ENCODE measurements at regions not wholly inside any gene's neighbourhood (a gene's known extent, or its start where the extent isn't known, plus 50 kb on each side); places are given as distances from the start of the nearest gene placed in this dataset.

DNA sequence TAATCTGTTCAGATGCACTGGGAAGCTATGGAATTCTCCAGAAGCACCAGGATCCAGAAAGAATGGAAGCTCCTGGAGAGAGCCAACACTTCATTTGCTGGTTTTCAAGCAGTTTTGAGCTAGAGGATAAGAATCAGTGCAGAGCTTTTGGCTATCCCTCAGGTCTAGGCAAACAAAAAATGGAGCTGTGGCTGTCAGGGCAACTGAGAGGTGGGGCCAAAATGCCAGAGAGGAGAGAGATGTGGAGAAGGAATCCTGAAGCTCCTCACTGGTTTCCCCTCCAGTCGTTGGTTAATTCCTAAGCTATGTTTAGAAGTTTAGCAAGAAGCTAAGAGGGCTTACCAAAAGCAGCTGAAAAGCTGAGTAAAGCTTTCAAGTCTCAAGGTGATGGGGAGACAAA, 294.2 kb upstream of the JARID2 start:
- no peaks in the 10 kb centered on the region for H4K20me1 ChIP-seq (ENCODE audit: control insufficient read depth, insufficient read depth)
- intact Hi-C loops (cut with micrococcal nuclease; ENCODE audit: unreplicated experiment) (no loop called here), in situ Hi-C loops (cut with MboI) (no loop called here)
- no peaks in the 10 kb centered on the region for H3K27me3 ChIP-seq (replicated peaks in 1 of 2; ENCODE audit: control insufficient read depth in 2 of 2, insufficient read depth in 2 of 2, low read length in 1 of 2)
- no peak overlapping the region for H3K9ac ChIP-seq (ENCODE audit: control insufficient read depth, insufficient read depth, low read length)
- no peak for FAIRE-seq
- H3K36me3 ChIP-seq (ENCODE audit: control insufficient read depth in 2 of 2, insufficient read depth in 2 of 2, low read length in 1 of 2): no peaks in the 10 kb centered on the region
- ChIA-PET SMC1A (ENCODE audit: uncharacterized antibody, unreplicated experiment) (interaction anchor here (1.0 to 1.1 kb wide), 3 partner anchors 24 to 281 kb away, joined by 3 to 4 read pairs (median 4); no protein-coding TSS in a partner anchor), RAD21 (ENCODE audit: unreplicated experiment) (no interaction called here), CTCF (interaction anchor here (0.5 to 1.7 kb wide), 3 partner anchors 10 to 1535 kb away, joined by 3 to 5 read pairs (median 3); no protein-coding TSS in a partner anchor), POLR2A (no interaction called here)
- H3K79me2 ChIP-seq (ENCODE audit: control insufficient read depth, insufficient read depth, low read length): no peaks in the 10 kb centered on the region
- H3K9me3 ChIP-seq (replicated peaks; ENCODE audit: control insufficient read depth, insufficient read depth, low read length): peaks cover 6% of the 10 kb centered on the region; the same call in 2 of the 3 replicates
- BruUV-seq (replicated peaks): no TSS peak
- TF ChIP-seq RBBP5 (conservative IDR thresholded peaks at IDR 0.05): no peak
- no peak for TF ChIP-seq TCF7 (IDR thresholded peaks at IDR 0.05; ENCODE audit: borderline replicate concordance)
- no peak for TF ChIP-seq TCF3 (IDR thresholded peaks at IDR 0.05; ENCODE audit: borderline replicate concordance, insufficient read depth, low read depth, low read length)
- TF ChIP-seq HDGF (IDR thresholded peaks at IDR 0.05): no peak
- no peak for TF ChIP-seq LARP7 (IDR thresholded peaks at IDR 0.05)
- no peak for TF ChIP-seq CBFB (IDR thresholded peaks at IDR 0.05; ENCODE audit: low read depth)
- TF ChIP-seq HDAC6 (IDR thresholded peaks at IDR 0.05; ENCODE audit: unreplicated experiment): no peak
- no peak for TF ChIP-seq GATAD2B (conservative IDR thresholded peaks at IDR 0.05; ENCODE audit: low read depth)
- no peak for TF ChIP-seq SMC3 (IDR thresholded peaks at IDR 0.05; ENCODE audit: borderline replicate concordance, low read length)
- no peak for TF ChIP-seq RB1 (IDR thresholded peaks at IDR 0.05; ENCODE audit: borderline replicate concordance)
- no peak for TF ChIP-seq POLR2AphosphoS5 (IDR thresholded peaks at IDR 0.05; ENCODE audit: low read length)
- TF ChIP-seq FOS (IDR thresholded peaks at IDR 0.05; ENCODE audit: borderline replicate concordance, extremely low read depth, insufficient read length): no peak
- no peak for TF ChIP-seq POU2F2 (IDR thresholded peaks at IDR 0.05; ENCODE audit: borderline replicate concordance, low read depth, low read length)
- no peak for TF ChIP-seq RUNX3 (IDR thresholded peaks at IDR 0.05; ENCODE audit: low read length)
- no peak overlapping the region for H2AFZ ChIP-seq (ENCODE audit: control insufficient read depth, low read depth, low read length)
- no peak overlapping the region for H3K4me3 ChIP-seq
- peaks cover 4% of the 10 kb centered on the region for H3K4me1 ChIP-seq (ENCODE audit: control insufficient read depth, insufficient read depth, low read length)
- no peak overlapping the region for H3K4me2 ChIP-seq (ENCODE audit: control insufficient read depth, insufficient read depth)
- no peak for ATAC-seq
- DNase-seq (ENCODE audit: low read depth, low spot score): no peak
- H3K27ac ChIP-seq (ENCODE audit: control insufficient read depth, insufficient read depth): no peak overlapping the region
- WGBS (ENCODE audit: insufficient coverage, insufficient replicate concordance, low lambda C conversion rate, missing lambda C conversion rate): 0% methylated on average over 1 of the region's 1 CpG

Measured in GM12878 (cell line).